BLaER1 treated with 17β-estradiol and CSF1 and Interleukin-3, amounts not matched to agents 10 nM and 100 nM (cell line): ENCODE measurements at regions not wholly inside any gene's neighbourhood (a gene's known extent, or its start where the extent isn't known, plus 50 kb on each side); places are given as distances from the start of the nearest gene placed in this dataset.
"Not testable (repeated sequence)": the region's sequence is repeated elsewhere in the genome, so short reads cannot be mapped to it uniquely, and the experiment has no call there.

ENCODE experiments used
- H3K27ac ChIP-seq, 11 experiments: shearing (Covaris generic); formaldehyde crosslinking; 2 replicates each; pipeline ENCODE4 v1.8.1; 2022
- H3K27me3 ChIP-seq, 11 experiments: shearing (Covaris generic); formaldehyde crosslinking; 2 replicates each; pipeline ENCODE4 v1.8.1; 2022
- H3K36me3 ChIP-seq, 11 experiments: shearing (Covaris generic); formaldehyde crosslinking; 2 replicates each; pipeline ENCODE4 v1.8.1; 2022
- H3K4me1 ChIP-seq, 10 experiments: shearing (Covaris generic); formaldehyde crosslinking; 2 replicates each; pipeline ENCODE4 v1.8.1; 2022
- H3K4me2 ChIP-seq, 11 experiments: shearing (Covaris generic); formaldehyde crosslinking; 2 replicates each; pipeline ENCODE4 v1.8.1; 2022
- H3K4me3 ChIP-seq, 10 experiments: shearing (Covaris generic); formaldehyde crosslinking; 2 replicates each; pipeline ENCODE4 v1.8.1; 2022
- H3K9ac ChIP-seq, 11 experiments: shearing (Covaris generic); formaldehyde crosslinking; 2 replicates each; pipeline ENCODE4 v1.8.1; 2022
- H3K9me3 ChIP-seq, 11 experiments: shearing (Covaris generic); formaldehyde crosslinking; replicated peaks in 1 of 11; 2 replicates each; pipeline ENCODE4 v1.8.1; 2022
- H4K20me1 ChIP-seq, 11 experiments: shearing (Covaris generic); formaldehyde crosslinking; 2 replicates each; pipeline ENCODE4 v1.8.1; 2022
- Cebpa-rat ChIP-seq, 11 experiments: shearing (Covaris generic); IDR thresholded peaks; 2 replicates each; pipeline ENCODE4 v1.8.1; 2022

DNA sequence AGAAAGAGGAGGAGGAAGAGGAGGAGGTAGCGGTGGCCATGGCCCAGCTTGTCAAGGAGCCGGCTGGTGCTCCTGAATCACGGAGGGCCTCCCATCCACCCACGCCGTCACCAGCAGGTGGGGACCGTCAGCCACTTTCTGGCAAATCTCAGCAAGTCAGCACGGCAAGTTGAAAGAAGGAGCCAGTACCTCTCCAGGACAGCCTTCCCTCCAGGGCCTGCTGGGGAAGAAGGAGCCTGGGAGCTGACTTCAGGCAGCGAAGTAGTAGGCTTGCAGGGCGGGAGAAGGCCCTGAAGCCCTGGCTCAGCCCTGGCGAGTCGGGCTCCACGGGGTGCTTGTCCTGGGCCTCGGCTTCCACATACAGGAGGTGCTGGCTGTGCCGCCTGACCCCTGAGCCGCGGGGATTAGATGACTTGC, 99.2 kb upstream of the TRPM1 start:
- Histone ChIP-seq H3K36me3 (no peaks in the 10 kb centered on the region), H3K4me3 (no peak overlapping the region), H3K27ac (peak overlapping the region in 1 of 11 experiments; percentile 24; a peak in 1 of 22 replicates), H3K27me3 (peaks cover 0 to 5% (median 0%) of the 10 kb centered on the region in 11 experiments; a peak in 1 of 22 replicates), H4K20me1 (no peaks in the 10 kb centered on the region), H3K4me2 (peak overlapping the region; percentile 10 to 80 (median 70); a peak in 16 of 22 replicates), H3K9me3 (no peaks in the 10 kb centered on the region), H3K9ac (peak overlapping the region in 3 of 11 experiments; percentile 11 to 47 (median 11); a peak in 4 of 22 replicates), H3K4me1 (peaks cover 14 to 68% (median 54%) of the 10 kb centered on the region in 10 experiments)
- no peak for TF ChIP-seq Cebpa-rat (IDR thresholded peaks at IDR 0.05)

DNA sequence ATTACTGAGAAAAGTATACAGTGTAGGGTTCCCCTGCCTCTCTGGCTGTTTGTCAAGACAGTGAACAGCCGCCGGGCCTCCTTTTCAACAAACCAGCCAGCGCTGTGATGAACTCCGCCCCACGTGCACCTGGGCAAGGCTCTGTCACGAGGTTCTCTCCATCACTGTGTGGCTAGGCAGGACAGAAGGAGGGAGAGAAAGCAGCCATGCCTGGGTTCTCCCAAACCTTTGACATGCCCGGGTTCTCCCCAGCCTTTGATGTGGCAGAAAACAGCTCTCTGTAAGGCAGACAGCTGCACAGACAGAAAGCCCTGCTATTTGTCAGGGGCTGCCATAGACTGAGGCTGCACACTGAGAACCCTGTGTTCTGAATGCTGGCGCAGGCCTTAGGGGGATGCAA, 101.4 kb upstream of the TRPM1 start:
- Histone ChIP-seq H3K4me3 (no peak overlapping the region), H3K27ac (peak overlapping the region in 1 of 11 experiments; percentile 24; a peak in 1 of 22 replicates), H3K4me1 (peaks cover 14 to 65% (median 54%) of the 10 kb centered on the region in 10 experiments), H3K9ac (peak overlapping the region in 3 of 11 experiments; percentile 18 to 26 (median 25); a peak in 3 of 22 replicates), H3K36me3 (no peaks in the 10 kb centered on the region), H4K20me1 (no peaks in the 10 kb centered on the region), H3K27me3 (peaks cover 0 to 5% (median 0%) of the 10 kb centered on the region in 11 experiments; a peak in 1 of 22 replicates), H3K4me2 (peak overlapping the region in 9 of 11 experiments; percentile 44 to 80 (median 72); a peak in 18 of 22 replicates), H3K9me3 (no peaks in the 10 kb centered on the region)
- no peak for TF ChIP-seq Cebpa-rat (IDR thresholded peaks at IDR 0.05)

DNA sequence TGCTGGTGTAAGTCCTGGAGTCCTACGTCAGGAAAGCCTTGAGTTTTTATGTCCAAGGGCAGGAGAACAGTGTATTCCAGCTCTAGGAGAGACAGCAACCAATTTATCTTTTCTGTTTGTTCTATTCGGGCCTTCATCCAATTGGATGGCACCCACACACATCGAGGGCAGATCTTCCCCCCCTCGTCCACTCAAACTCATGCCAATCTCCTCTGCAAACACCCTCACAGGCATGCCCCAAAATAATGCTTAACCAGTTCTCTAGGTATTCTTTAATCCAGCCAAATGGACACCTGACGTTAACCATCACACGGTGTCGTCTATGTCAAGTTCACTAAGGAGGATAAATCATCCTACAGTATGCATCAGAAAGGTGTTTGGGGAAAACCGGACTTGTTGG, 102.5 kb upstream of the TRPM1 start:
- Histone ChIP-seq H3K4me1 (peaks cover 13 to 57% (median 49%) of the 10 kb centered on the region in 10 experiments), H4K20me1 (no peaks in the 10 kb centered on the region), H3K27me3 (peaks cover 0 to 5% (median 0%) of the 10 kb centered on the region in 11 experiments; a peak in 1 of 22 replicates), H3K4me2 (peak overlapping the region in 7 of 11 experiments; percentile 66 to 80 (median 75); a peak in 13 of 22 replicates), H3K9me3 (no peaks in the 10 kb centered on the region), H3K27ac (no peak overlapping the region), H3K4me3 (no peak overlapping the region), H3K36me3 (no peaks in the 10 kb centered on the region), H3K9ac (no peak overlapping the region)
- TF ChIP-seq Cebpa-rat (IDR thresholded peaks at IDR 0.05): no peak

DNA sequence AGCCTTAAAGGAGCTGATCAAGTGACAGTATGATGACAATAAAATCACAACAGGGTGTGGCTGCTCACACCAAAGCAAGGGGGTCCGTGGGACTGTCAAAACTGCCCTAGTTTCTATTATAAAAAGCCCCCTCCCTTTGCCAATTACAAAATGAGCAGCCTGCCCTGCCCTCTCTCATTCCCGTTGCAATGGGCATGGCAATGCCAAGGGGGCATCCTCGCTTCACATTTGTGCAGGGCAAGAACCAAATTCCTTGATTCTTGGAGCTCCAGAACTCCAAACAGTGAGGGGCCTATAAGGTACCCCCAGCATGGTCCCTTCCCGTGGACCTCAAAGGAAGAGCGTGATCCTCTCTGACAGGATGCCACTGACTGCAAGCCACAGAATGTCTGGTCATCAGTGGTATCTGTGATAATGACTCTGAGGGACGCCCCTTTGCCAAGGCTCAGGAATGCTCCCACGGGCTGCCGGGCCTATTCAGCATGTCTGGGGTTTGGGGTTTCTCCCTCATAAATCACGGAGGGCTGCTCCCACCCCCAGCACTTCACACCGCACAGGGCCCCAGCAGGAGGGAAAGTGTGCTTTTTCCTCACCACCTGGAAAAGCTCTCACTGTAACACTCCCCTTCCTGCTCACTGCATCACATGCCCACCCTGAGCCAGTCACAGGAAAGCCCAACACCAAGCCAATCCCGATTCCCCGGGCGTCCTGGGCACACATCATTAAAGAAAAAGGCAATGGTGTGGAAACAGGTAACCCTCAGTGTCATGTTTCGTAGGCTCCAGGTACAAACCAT, 105.1 kb upstream of the TRPM1 start:
- no peak for TF ChIP-seq Cebpa-rat (IDR thresholded peaks at IDR 0.05)
- no peak overlapping the region for H3K27ac ChIP-seq
- H3K9ac ChIP-seq: no peak overlapping the region
- H3K4me3 ChIP-seq: no peak overlapping the region
- no peaks in the 10 kb centered on the region for H3K36me3 ChIP-seq
- H4K20me1 ChIP-seq: no peaks in the 10 kb centered on the region
- H3K9me3 ChIP-seq: peaks cover 0 to 13% (median 6%) of the 10 kb centered on the region in 11 experiments; a peak in 14 of 22 replicates
- H3K4me2 ChIP-seq: no peak overlapping the region
- peaks cover 0 to 5% (median 0%) of the 10 kb centered on the region in 11 experiments; a peak in 1 of 22 replicates for H3K27me3 ChIP-seq
- H3K4me1 ChIP-seq: peaks cover 6 to 31% (median 26%) of the 10 kb centered on the region in 10 experiments; a peak in 16 of 20 replicates

DNA sequence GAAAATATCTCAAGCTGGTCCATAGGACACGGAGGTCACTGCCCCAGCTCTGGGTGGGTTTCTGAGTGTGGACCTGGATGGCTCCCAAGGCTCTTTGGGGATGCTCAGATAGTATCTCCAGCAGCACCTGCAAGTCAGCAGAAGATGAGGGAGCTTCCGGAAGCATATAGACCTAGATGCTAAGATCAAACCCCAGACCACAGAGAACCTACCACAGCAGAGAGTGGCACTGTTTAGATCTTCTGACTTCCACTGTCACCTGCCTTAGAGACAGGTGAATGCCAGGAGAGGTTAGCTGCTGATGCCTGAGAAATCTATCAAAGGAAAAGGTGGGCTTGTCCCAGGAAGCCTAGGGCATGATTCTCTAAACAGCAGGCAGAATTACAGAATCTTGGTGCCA, 105.7 kb upstream of the TRPM1 start:
- H3K9me3 ChIP-seq: peaks cover 0 to 14% (median 6%) of the 10 kb centered on the region in 11 experiments; a peak in 14 of 22 replicates
- H3K4me2 ChIP-seq: no peak overlapping the region
- TF ChIP-seq Cebpa-rat (IDR thresholded peaks at IDR 0.05): no peak
- H3K27ac ChIP-seq: no peak overlapping the region
- peaks cover 13 to 30% (median 26%) of the 10 kb centered on the region in 10 experiments for H3K4me1 ChIP-seq
- peaks cover 0 to 5% (median 0%) of the 10 kb centered on the region in 11 experiments; a peak in 1 of 22 replicates for H3K27me3 ChIP-seq
- no peaks in the 10 kb centered on the region for H3K36me3 ChIP-seq
- H3K9ac ChIP-seq: no peak overlapping the region
- H3K4me3 ChIP-seq: no peak overlapping the region
- H4K20me1 ChIP-seq: no peaks in the 10 kb centered on the region

DNA sequence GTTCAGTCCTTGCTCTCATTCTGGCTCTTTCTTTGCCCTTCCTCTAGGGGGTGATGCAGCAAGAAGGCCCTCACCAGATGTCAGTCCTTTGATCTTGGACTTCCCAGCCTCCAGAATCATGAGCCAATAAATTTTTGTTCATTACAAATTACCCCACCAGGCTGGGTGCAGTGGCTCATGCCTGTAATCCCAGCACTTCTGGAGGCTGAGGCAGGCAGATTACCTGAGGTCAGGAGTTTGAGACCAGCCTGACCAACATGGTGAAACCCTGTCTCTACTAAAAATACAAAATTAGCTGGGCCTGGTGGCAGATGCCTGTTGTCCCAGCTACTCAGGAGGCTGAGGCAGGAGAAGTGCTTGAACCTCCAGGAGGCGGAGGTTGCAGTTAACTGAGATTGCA, 106.3 kb upstream of the TRPM1 start:
- H3K4me3 ChIP-seq, H3K9ac ChIP-seq, H3K27me3 ChIP-seq, H4K20me1 ChIP-seq, H3K36me3 ChIP-seq, H3K27ac ChIP-seq, H3K4me2 ChIP-seq: not testable (repeated sequence)
- peaks cover 17 to 30% (median 26%) of the 10 kb centered on the region in 10 experiments for H3K4me1 ChIP-seq
- peaks cover 0 to 14% (median 6%) of the 10 kb centered on the region in 11 experiments; a peak in 14 of 22 replicates for H3K9me3 ChIP-seq

DNA sequence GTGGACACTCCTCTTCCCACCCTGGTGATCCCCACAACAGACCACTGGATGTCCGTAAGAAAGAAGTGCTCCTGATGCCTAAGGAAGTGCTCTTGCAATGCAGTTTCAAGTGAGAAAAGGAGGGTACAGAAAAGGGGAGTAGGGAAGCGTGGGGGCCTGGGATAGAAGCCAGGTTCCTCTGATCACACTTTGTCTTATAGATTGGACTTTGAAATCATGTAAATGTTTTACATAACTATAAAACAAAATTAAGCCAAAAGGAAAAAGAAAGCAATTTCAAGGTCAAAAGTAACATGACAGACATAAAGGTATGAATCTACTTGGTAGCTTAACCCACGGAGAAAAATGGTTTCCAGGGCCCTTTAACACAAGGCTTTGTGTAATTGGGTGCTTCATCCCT, 107.3 kb upstream of the TRPM1 start:
- Histone ChIP-seq H3K4me1 (peaks cover 10 to 28% (median 25%) of the 10 kb centered on the region in 10 experiments), H3K9ac (no peak overlapping the region), H3K27me3 (no peaks in the 10 kb centered on the region), H3K4me3 (no peak overlapping the region), H3K4me2 (no peak overlapping the region), H3K27ac (no peak overlapping the region), H3K36me3 (no peaks in the 10 kb centered on the region), H3K9me3 (peaks cover 0 to 14% (median 6%) of the 10 kb centered on the region in 11 experiments; a peak in 14 of 22 replicates), H4K20me1 (no peaks in the 10 kb centered on the region)
- TF ChIP-seq Cebpa-rat (IDR thresholded peaks at IDR 0.05): no peak

DNA sequence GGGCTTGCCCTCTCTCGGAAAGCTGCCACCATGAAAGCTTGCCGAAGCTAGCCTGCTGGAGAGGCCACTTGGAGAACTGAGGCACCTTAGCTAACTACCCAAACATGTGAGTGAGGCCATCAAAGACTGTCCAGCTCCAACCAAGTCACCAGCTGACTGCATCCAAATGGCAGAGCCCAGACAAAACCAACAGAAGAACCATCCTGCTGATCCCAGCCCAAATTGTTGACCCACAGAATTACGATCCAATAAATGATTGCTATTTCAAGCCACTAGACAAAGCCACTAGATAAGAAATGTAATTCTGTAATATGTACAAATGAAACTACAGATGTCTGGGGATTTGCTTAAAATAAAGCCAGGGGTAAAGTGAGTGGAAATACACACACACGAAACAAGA, 109.8 kb upstream of the TRPM1 start:
- H3K36me3 ChIP-seq: no peaks in the 10 kb centered on the region
- H3K27me3 ChIP-seq: no peaks in the 10 kb centered on the region
- no peak for TF ChIP-seq Cebpa-rat (IDR thresholded peaks at IDR 0.05)
- no peak overlapping the region for H3K9ac ChIP-seq
- peaks cover 0 to 14% (median 6%) of the 10 kb centered on the region in 11 experiments; a peak in 14 of 22 replicates for H3K9me3 ChIP-seq
- peak overlapping the region in 2 of 11 experiments; percentile 22 to 52; a peak in 3 of 22 replicates for H3K27ac ChIP-seq
- H3K4me2 ChIP-seq: peak overlapping the region in 6 of 11 experiments; percentile 10 to 97 (median 60); a peak in 11 of 22 replicates
- no peaks in the 10 kb centered on the region for H4K20me1 ChIP-seq
- no peak overlapping the region for H3K4me3 ChIP-seq
- peaks cover 26 to 43% (median 38%) of the 10 kb centered on the region in 10 experiments for H3K4me1 ChIP-seq
